ENCODE measurements at regions not wholly inside any gene's neighbourhood (a gene's known extent, or its start where the extent isn't known, plus 50 kb on each side); places are given as distances from the start of the nearest gene placed in this dataset.

DNA sequence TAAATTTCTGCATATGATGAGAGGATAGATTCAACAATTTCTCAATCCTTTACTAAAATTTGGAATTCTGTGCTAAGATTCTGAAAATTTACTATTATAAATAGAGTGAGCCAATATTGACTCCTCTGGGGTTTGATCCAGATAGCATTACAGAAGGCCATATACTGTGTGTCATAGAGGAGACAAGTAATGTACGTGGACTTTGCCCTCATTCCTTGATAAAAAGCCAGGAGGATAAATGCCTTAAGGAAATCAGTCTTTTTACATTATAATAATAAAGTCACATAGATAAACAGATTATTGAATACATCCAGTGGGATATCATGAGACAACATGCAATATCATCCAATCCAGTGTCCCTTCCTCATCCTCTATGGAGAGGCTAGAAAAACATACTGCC, 188.0 kb upstream of the HDX start:
- Histone ChIP-seq H3K36me3 (ENCODE audit: insufficient read depth, low read length, poor library complexity, severe bottlenecking) (no peaks in the 10 kb centered on the region), H3K4me3 (ENCODE audit: low read depth, low read length, poor library complexity, severe bottlenecking) (no peak overlapping the region), H3K27me3 (replicated peaks; ENCODE audit: insufficient read depth, low read depth, low read length, poor library complexity) (no peaks in the 10 kb centered on the region), H3K27ac (ENCODE audit: low read depth, low read length, poor library complexity, severe bottlenecking) (no peak overlapping the region), H3K9me3 (ENCODE audit: low read depth, low read length, poor library complexity, severe bottlenecking) (peaks cover 9% of the 10 kb centered on the region), H3K4me1 (ENCODE audit: insufficient read depth, low read length, poor library complexity, severe bottlenecking) (no peaks in the 10 kb centered on the region)
- intact Hi-C loops (cut with micrococcal nuclease; ENCODE audit: unreplicated experiment), result no loop called here
- TF ChIP-seq EZH2 (IDR thresholded peaks at IDR 0.05; ENCODE audit: borderline replicate concordance, low read depth, low read length, poor library complexity, severe bottlenecking), result no peak
- TF ChIP-seq, protein P1, sequence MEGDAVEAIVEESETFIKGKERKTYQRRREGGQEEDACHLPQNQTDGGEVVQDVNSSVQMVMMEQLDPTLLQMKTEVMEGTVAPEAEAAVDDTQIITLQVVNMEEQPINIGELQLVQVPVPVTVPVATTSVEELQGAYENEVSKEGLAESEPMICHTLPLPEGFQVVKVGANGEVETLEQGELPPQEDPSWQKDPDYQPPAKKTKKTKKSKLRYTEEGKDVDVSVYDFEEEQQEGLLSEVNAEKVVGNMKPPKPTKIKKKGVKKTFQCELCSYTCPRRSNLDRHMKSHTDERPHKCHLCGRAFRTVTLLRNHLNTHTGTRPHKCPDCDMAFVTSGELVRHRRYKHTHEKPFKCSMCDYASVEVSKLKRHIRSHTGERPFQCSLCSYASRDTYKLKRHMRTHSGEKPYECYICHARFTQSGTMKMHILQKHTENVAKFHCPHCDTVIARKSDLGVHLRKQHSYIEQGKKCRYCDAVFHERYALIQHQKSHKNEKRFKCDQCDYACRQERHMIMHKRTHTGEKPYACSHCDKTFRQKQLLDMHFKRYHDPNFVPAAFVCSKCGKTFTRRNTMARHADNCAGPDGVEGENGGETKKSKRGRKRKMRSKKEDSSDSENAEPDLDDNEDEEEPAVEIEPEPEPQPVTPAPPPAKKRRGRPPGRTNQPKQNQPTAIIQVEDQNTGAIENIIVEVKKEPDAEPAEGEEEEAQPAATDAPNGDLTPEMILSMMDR (conservative IDR thresholded peaks at IDR 0.05; ENCODE audit: low read depth, low read length), result no peak
- no peak for DNase-seq (ENCODE audit: low spot score)
- ChIA-PET POLR2A (ENCODE audit: low non-redundant PET) (no interaction called here), CTCF (no interaction called here)
- BruUV-seq (replicated peaks), result no TSS peak

DNA sequence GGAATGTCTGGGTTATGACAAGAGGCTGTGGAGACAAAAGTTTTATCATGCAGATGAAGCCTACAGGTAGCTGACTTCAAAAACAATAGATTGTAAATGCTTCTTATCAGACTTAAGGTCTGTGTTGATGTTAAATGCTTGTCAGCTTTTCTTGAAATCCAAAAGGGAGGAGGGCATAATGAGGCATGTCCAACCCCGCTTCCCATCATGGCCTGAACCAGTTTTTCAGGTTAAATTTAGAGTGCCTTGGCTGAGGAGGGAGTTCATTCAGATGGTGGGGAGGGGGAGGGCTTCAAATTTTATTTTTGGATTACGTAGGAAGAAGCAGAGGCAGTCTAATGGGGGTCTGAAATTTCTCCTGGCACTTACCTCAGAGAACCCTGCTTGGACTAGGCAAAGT, 207.7 kb upstream of the HDX start:
- no peak for DNase-seq (ENCODE audit: low spot score)
- Histone ChIP-seq H3K4me3 (ENCODE audit: low read depth, low read length, poor library complexity, severe bottlenecking) (no peak overlapping the region), H3K4me1 (ENCODE audit: insufficient read depth, low read length, poor library complexity, severe bottlenecking) (no peaks in the 10 kb centered on the region), H3K27me3 (replicated peaks; ENCODE audit: insufficient read depth, low read depth, low read length, poor library complexity) (no peaks in the 10 kb centered on the region), H3K27ac (ENCODE audit: low read depth, low read length, poor library complexity, severe bottlenecking) (no peak overlapping the region), H3K9me3 (ENCODE audit: low read depth, low read length, poor library complexity, severe bottlenecking) (peaks cover 3% of the 10 kb centered on the region), H3K36me3 (ENCODE audit: insufficient read depth, low read length, poor library complexity, severe bottlenecking) (no peaks in the 10 kb centered on the region)
- ChIA-PET POLR2A (ENCODE audit: low non-redundant PET) (no interaction called here), CTCF (no interaction called here)
- intact Hi-C loops (cut with micrococcal nuclease; ENCODE audit: unreplicated experiment), result no loop called here
- no peak for TF ChIP-seq EZH2 (IDR thresholded peaks at IDR 0.05; ENCODE audit: borderline replicate concordance, low read depth, low read length, poor library complexity, severe bottlenecking)
- TF ChIP-seq, protein P1 (conservative IDR thresholded peaks at IDR 0.05; ENCODE audit: low read depth, low read length), result no peak
- no TSS peak for BruUV-seq (replicated peaks)

DNA sequence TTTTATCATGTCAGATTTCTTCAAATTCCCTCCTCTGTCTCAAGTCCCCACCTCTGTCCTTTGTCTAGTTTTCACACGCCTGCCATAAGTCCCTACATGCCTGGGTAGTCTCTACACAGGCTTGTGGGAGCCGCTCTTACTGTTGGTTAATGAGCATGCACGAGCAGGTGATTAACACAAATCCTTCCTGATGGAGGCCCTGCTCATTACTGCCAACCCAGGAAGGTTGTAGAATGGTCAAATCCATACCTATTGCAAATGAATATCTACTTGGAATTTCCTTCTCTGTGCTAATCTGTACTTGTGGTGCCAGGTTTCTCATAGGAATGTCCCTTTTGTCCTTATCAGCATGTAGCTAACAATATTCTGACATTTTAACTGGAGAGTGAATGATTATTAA, 208.4 kb upstream of the HDX start:
- intact Hi-C loops (cut with micrococcal nuclease; ENCODE audit: unreplicated experiment), result no loop called here
- POLR2A ChIA-PET (ENCODE audit: low non-redundant PET), result no interaction called here
- no peaks in the 10 kb centered on the region for H3K27me3 ChIP-seq (replicated peaks; ENCODE audit: insufficient read depth, low read depth, low read length, poor library complexity)
- no peaks in the 10 kb centered on the region for H3K4me1 ChIP-seq (ENCODE audit: insufficient read depth, low read length, poor library complexity, severe bottlenecking)
- no peak overlapping the region for H3K4me3 ChIP-seq (ENCODE audit: low read depth, low read length, poor library complexity, severe bottlenecking)
- H3K27ac ChIP-seq (ENCODE audit: low read depth, low read length, poor library complexity, severe bottlenecking), result no peak overlapping the region
- BruUV-seq (replicated peaks), result no TSS peak
- CTCF ChIA-PET, result no interaction called here
- H3K9me3 ChIP-seq (ENCODE audit: low read depth, low read length, poor library complexity, severe bottlenecking), result peaks cover 3% of the 10 kb centered on the region
- no peak for DNase-seq (ENCODE audit: low spot score)
- TF ChIP-seq EZH2 (IDR thresholded peaks at IDR 0.05; ENCODE audit: borderline replicate concordance, low read depth, low read length, poor library complexity, severe bottlenecking), result no peak
- TF ChIP-seq, protein P1 (conservative IDR thresholded peaks at IDR 0.05; ENCODE audit: low read depth, low read length), result no peak
- H3K36me3 ChIP-seq (ENCODE audit: insufficient read depth, low read length, poor library complexity, severe bottlenecking), result no peaks in the 10 kb centered on the region
